ENCODE measurements at regions not wholly inside any gene's neighbourhood (a gene's known extent, or its start where the extent isn't known, plus 50 kb on each side); places are given as distances from the start of the nearest gene placed in this dataset.

- TF ChIP-seq ARNTL (CRISPR knock-in tag; IDR thresholded peaks at IDR 0.05; ENCODE audit: borderline replicate concordance, low read depth) (no peak), TOX (CRISPR knock-in tag; IDR thresholded peaks at IDR 0.05; ENCODE audit: borderline replicate concordance) (no peak), TCF4 (CRISPR knock-in tag; IDR thresholded peaks at IDR 0.05; ENCODE audit: borderline replicate concordance) (no peak), OSR1 (CRISPR knock-in tag; IDR thresholded peaks at IDR 0.05) (no peak), ZNF70 (CRISPR knock-in tag; IDR thresholded peaks at IDR 0.05) (no peak), ZNF8 (CRISPR knock-in tag; IDR thresholded peaks at IDR 0.05) (no peak)
Measured at GRCh38 chr11:56799691-56800210, 51.3 kb upstream of the OR9G4 start (continued).
